Ureter (tissue), 1 donor: ENCODE measurements at regions not wholly inside any gene's neighbourhood (a gene's known extent, or its start where the extent isn't known, plus 50 kb on each side); places are given as distances from the start of the nearest gene placed in this dataset.

Source experiments
- DNase-seq: peaks from one replicate; pipeline ENCODE4 v3.0.0-alpha.2; 2020; ENCODE audit warnings: low spot score
- donor health status: DM: yes; HTN: yes; CAD: no.

DNA sequence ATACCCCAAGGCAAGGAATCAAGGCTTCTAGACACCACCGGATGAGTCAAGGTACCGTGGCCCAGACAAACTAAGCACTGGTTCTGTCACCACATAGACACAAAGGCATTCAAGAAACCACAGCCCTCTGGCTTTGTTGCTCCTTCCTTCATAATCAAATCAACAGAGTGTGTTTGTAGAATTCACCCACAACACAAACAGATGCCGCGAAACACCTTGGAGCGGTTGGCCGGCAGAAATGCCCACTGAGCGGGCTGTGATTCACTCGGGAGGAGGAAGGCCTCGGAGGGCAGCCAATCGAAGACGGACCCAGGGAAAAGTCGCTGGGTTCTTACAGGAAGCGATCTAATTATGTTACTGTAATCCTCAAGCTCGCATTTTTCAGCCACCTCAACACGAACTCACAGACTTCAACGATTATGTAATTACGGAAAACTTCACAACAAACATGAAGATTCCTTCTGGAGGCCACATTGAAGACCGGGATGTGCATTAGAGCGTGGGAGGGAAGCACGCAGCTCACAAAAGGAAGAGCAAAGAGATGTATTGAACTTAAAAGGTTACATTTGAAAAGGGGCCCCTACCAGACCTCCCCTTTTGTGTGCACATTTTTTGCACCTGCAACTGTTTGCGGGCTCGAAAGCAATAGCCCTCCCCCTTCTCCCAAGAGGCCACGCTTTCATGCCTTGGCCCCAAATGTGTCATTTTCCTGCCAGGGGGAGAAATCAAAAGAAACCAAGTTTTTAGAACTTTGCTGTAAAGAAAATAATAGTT, 184.7 kb upstream of the PREP start:
- DNase-seq, result no peak

DNA sequence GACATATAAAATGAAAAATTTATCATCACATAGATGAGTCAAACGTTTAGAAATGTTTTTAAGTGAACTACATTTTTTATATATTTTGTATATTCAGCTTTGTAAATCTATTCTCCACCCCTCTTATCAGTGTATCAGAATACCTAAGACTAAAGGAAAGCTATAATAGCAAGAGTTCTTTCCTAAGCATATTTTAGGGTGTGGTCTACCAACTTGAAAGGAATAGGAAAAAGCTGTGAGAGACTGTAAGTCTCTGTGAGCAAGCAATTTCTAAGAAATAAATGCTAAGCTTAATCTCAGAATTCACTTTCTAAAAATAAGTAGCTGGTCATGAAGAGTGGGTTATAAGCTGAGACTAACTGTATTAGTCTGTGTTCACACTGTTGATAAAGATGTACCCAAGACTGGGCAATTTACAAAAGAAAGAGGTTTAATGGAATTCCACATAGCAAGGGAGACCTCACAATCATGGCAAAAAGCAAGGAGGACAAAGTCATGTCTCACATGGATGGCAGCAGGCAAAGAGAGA, 175.4 kb upstream of the PREP start:
- no peak for DNase-seq

GRCh38 chr6:105573556-105573955, 170.7 kb upstream of the PREP start:
- no peak for DNase-seq

GRCh38 chr6:105573138-105573537, 170.3 kb upstream of the PREP start:
- DNase-seq, result no peak

DNA sequence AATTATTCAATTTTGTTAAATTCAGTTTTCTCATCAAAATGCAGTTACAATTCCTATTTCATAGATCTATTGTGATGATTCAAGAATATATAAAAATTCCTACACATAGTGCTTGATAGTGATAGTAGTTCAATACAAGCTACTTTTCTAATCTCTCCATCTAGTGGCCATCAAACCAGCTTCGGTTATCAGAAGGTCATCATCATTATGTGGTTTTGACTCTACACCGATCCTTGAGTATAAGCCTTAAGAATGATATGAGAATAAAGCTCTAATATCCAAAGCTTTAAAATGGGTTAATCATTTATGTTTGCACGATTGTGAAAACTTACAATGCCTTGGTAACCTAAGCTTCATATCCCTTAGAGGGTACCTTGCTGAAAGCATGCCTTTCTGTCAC, 167.5 kb upstream of the PREP start:
- no peak for DNase-seq

DNA sequence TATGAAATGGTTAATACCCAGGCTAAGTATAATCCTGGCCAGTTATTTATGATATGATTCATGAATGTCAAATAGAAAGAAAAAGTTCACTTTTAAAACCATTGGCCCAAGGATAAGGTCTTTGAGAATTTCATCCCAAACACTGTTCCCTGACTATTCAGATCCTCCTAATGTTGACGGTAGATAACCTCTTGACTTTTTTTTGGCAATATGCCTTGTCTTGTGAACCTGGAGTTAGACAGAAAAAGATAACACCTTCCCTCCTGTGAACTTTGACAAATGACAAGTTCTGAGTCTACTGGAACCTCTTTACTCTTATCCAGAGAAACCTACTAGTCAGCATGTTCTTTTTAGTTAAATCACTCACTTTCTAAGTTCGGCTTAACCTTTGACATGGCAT, 166.8 kb upstream of the PREP start:
- no peak for DNase-seq

GRCh38 chr6:105568751-105569150, 165.9 kb upstream of the PREP start:
- no peak for DNase-seq

GRCh38 chr6:105568142-105568541, 165.3 kb upstream of the PREP start:
- DNase-seq, result no peak

DNA sequence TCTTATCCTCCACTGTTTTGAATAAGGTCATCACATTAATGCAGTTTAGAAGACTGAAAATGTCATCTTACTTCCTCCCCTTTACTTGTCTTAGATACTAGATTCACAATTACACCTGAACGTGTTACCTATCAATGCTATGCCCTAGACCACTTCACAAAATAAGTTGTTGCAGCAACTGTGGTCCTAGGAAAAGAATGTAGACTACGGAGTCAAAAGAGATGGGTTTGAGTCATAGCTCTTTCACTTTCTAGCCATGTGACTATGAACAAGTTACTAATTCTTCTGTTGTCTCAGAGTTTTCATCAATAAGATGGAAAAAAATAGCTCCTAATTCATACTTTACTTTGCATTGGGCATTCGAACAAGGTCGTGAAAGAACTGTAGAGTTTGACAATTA, 164.3 kb upstream of the PREP start:
- no peak for DNase-seq

DNA sequence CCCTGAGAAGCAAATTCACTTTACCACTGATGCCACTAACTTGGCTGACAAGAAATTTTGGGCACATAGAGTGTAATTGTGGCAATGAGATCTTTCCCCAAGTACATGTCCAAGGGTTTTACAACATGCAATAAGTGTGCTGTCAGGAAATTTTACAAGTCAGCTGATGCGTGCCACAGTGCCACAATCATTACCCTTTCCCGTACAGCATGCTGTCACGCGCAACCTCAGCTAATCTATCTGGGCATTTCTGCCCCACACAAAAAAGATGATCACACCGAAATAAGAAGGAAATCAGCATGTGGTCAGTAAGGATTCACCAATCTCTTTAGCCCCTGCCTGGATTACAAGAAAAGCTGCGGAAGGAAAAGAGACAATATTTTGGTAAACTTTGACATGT, 163.6 kb upstream of the PREP start:
- no peak for DNase-seq

- DNase-seq, result no peak
These were observed 161.4 kb upstream of the PREP start for GRCh38 chr6:105564121-105564902.

DNA sequence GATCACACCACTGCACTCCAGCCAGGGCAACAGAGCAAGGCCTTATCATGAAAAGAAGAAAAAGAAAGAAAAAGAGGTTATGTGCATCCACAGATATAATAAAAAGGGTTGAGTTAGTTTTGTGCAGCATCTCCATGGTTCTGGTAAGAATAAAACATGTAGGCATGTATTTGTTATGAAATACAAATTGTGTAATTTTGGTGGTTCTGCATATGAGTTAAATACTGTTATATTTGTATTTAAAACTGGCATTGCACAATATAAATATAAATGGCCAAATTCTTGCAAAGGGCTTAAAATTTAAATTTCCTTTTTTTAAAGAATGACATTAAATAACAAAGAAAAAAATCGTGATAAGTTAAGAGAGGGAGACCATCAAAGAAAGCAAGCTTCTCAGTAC, 159.1 kb upstream of the PREP start:
- DNase-seq, result no peak

GRCh38 chr6:105561486-105561885, 158.6 kb upstream of the PREP start:
- no peak for DNase-seq

DNA sequence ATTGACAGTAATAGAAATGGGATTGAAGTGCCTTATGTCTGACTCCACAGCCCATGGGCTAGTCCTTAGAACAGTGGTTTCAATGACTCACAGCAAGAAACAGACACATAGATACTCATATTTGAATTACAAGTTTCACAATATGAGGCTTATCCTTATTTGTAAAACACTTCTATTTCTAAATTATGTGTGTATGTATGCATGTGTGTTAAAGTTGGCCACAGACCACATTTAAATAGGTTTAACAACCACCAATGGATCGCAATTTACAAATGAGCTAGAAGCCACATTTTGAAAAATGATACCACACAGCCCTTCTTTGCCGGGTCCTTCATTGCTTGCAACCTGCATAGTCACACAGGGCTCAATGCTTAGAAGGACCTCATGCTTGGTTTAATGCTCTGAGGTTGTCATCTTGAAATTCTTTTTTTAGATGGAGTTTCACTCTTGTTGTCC, 157.8 kb upstream of the PREP start:
- no peak for DNase-seq

DNA sequence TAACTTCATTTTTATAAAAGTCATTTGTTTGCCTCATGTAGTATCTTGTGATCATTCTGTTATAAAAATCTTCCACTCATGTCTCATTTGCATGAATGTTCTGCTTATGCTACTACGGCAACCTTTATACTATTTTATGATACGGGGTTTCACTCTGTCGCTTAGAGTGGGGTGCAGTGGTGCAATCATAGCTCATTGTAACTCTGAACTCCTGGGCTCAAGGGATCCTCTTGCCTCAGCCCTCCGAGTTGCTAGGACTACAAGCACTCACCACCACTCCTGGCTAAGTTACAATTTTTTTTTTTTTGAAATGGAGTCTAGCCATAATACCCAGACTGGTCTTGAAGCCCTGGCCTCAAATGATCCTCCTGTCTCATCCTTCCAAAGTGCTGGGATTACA, 154.4 kb upstream of the PREP start:
- no peak for DNase-seq

- DNase-seq, result no peak
These were observed 150.3 kb upstream of the PREP start for GRCh38 chr6:105553171-105553570.

DNA sequence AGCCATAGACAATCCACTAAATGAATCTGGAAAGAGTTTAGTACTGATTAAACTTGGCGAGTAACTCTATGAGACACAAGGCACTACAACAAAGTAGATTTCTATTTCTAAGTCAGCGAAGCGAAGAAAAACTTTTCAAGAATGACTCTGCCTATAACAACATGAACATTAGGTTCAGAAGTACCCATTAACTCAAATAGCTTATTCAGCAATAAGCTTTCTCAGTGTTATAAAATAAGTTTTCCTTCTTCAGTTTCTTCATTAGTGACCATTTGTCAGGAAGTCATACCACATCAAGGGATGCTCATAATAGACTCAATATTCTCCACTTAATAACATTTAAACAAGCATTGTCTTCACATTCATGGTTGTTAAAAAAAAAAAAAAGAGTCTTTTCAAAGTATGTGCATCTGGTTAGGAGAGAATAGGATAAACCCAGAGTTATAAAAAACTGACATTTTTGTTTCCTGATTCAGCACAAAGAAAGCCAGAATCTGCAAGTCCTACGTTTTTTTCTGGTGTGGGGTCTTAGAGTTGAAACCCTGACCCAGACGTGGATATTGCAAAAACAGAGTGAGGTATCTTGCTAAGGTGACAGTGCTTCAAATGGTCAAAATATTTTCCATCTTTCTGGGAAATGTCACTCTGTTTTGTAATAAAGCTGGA, 148.2 kb upstream of the PREP start:
- no peak for DNase-seq

DNA sequence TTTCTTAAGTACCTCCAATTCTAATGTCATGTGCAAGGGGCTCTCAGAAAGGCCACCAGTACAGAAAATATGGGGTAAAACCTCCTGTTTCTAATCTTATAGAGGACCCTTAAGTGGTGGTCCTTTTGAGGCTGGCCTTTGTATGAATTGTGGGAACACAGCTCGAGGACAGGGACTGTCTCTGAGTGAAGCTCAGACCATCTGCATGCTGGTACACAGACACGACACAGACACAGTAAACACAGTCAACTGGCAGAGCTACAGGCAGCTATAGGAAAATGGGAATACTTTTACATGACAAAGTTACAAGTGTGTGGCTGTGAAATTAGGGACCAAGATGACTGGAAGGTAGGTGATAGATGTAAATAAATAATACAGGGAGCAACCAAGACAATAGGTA, 143.9 kb upstream of the PREP start:
- DNase-seq, result no peak

- DNase-seq, result no peak
These were observed 143.3 kb upstream of the PREP start for GRCh38 chr6:105545947-105546731.

- DNase-seq, result no peak
These were observed 142.5 kb upstream of the PREP start for GRCh38 chr6:105545228-105545920.

DNA sequence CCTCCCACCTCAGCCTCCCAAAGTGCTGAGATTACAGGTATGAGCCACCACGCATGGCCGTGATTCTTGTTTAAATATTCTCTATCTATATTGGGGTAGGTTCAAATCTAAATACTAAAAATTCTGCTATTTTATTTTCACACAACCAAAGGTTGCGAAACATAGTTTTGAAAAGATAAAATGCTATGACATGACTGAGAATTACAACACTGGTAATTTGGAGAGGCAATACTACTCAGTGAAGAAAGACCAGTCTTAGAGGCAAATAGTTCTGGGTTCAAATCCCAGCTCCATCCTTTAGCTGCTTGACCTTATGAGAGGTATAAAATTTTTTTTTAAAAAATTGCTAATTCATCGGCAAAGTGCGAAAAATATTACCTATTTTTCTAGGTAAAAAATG, 137.0 kb upstream of the PREP start:
- DNase-seq, result no peak
